RWPE1 (cell line): ENCODE measurements at regions not wholly inside any gene's neighbourhood (a gene's known extent, or its start where the extent isn't known, plus 50 kb on each side); places are given as distances from the start of the nearest gene placed in this dataset.

ENCODE experiments used
- CTCF ChIA-PET: fragments of 350-600 bp; sonication (Branson Sonifier 250); formaldehyde crosslinking; extraction: SDS; loops from one replicate; lab custom pipeline; 2021; lab: Yijun Ruan, JAX
- POLR2A ChIA-PET: fragments of 400-600 bp; formaldehyde crosslinking; extraction: SDS; loops from one replicate; lab custom pipeline; 2020; ENCODE audit warnings: antibody characterized with exemption; ENCODE audit not compliant: low non-redundant PET; lab: Yijun Ruan, JAX
- DNase-seq: peaks from one replicate; pipeline ENCODE4 v3.0.0; 2012; ENCODE audit warnings: low spot score
- H3K27ac ChIP-seq: fragments of 450-650 bp; 2 replicates; pipeline ENCODE4 v1.5.1; 2017
- TF ChIP-seq, protein P1 (sequence below): fragments of 450-650 bp; conservative IDR thresholded peaks from 2 replicates; pipeline ENCODE4 v1.5.1; 2017; ENCODE audit warnings: low read depth, mild to moderate bottlenecking

DNA sequence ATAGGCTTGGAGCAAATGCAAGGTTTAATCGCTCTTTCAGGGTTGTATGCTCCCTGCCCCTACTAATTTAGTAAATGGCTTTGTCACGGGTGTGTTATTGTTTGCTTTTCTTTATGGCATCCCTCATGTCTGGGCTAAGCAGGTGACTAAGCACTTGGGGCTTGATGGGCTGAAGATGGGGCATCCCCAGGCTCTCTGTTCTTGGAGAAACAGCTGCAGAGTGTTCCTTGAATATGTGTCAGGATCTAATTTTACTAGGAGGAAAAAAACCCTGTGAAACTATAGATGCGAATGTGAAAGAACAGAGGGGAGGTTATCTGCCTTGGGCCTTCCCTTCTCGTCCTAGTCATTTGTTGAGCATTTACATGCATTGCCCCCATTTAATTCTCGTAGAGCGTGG lies 94.7 kb upstream of the TAF1B start:
- TF ChIP-seq, protein P1, sequence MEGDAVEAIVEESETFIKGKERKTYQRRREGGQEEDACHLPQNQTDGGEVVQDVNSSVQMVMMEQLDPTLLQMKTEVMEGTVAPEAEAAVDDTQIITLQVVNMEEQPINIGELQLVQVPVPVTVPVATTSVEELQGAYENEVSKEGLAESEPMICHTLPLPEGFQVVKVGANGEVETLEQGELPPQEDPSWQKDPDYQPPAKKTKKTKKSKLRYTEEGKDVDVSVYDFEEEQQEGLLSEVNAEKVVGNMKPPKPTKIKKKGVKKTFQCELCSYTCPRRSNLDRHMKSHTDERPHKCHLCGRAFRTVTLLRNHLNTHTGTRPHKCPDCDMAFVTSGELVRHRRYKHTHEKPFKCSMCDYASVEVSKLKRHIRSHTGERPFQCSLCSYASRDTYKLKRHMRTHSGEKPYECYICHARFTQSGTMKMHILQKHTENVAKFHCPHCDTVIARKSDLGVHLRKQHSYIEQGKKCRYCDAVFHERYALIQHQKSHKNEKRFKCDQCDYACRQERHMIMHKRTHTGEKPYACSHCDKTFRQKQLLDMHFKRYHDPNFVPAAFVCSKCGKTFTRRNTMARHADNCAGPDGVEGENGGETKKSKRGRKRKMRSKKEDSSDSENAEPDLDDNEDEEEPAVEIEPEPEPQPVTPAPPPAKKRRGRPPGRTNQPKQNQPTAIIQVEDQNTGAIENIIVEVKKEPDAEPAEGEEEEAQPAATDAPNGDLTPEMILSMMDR, result no peak
- no peak for DNase-seq
- POLR2A ChIA-PET, result interaction anchor here (0.6 kb wide), 1 partner anchor 115 kb away, joined by 3 read pairs; no protein-coding TSS in a partner anchor
- no peak overlapping the region for H3K27ac ChIP-seq
- CTCF ChIA-PET, result interaction anchor here (1.6 kb wide), 1 partner anchor 22 kb away, joined by 5 read pairs; no protein-coding TSS in a partner anchor

DNA sequence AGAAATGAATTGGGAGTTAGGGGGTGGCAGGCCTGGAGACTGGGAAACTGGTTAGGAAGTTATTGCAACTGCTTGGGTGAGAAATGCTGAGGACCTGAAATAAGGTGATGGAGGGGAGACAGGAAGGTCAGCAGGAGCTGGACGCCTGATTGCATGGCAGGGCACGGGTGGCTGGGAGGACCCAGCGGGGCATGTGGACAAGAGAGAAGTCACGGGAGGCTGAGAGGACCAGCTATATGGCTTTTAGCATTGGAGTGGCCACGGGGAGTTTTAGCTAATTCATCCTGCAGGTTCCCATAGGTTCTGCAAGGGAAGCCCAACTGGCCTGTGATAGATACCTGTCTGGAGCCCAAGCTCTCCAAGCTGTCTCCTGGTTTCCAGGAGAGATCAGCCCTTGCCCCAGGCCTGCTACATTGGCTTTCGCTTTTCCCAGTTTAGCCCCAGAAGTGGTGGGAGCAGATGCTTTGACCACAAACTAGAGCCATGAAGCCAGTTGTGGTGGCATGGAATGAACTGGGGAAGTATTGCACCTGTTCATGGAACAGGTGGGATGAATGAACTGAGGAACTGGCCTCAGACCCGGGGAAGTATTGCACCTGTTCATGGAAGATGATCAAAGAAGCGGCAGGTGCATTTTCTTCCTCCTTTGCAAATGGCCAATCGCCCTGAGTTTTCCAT lies 93.6 kb upstream of the TAF1B start:
- H3K27ac ChIP-seq, result no peak overlapping the region
- POLR2A ChIA-PET, result interaction anchor here (0.6 kb wide), 1 partner anchor 97 kb away, joined by 3 read pairs; no protein-coding TSS in a partner anchor
- TF ChIP-seq, protein P1, result no peak
- CTCF ChIA-PET, result interaction anchor here (0.6 to 1.6 kb wide), 3 partner anchors 21 to 765 kb away, joined by 3 to 5 read pairs (median 3); no protein-coding TSS in a partner anchor
- no peak for DNase-seq

DNA sequence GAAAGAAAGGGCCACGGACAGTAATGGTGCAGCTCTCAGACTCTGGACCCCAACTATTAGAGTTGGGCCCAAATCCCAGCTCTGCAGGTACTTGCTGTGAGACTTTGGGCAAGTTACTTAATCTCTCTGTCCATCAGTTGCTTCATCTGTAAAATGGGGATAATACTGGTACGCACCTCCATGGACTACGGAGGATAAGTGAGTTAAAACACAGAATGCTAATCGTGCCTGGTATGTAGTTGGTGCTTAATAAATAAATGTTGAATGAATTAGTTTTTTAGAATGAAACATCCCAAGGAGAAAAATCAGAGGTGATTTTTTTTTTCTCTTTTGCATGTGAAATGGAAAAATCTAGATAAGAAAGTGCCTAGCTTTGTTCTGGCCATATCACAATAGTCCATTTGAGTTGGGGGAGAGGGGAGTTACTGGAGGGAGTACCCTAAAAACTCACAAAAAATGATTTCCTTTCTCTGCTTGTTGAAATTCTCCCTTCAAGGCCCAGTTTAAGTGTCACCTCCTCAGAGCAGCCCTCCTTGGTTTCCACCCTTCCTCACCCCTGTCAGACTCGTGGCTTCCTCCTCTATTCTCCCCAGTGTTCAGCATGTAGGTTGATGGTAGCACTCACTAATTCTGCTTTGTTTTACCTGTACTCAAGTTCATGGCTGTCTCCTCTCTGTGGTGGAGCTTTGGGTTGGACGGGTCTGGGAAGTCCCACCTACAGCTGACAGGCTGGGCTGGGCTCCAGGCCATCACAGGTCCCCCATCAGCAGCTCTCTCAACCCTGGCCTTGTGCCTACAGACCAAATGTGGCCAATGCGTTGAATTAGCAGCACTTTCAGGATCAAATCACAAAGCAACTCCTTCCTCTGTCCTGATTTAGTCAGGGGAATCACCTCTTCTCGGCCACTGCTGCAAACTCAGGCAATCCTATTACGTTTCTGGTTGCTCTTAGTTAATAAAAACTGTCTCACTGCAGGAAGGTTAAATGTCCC lies 92.8 kb upstream of the TAF1B start:
- TF ChIP-seq, protein P1, result no peak

DNA sequence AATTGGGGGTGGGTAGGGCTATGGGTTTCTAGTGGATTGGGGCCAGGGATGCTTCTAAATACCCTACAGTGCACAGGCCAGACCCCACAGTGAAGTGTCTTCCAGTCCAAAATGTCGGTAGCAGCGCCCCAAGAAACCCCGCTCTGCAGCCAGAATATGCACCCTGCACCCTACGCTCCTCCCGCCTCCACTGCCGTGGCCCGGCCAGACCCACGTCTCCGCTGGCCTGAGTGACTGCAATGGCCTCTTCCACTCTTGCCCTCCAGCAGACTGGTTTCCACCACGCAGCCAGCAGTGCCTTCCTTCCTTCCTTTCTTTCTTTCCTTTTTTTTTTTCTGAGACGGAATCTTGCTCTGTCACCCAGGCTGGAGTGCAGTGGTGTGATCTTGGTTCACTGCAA lies 91.4 kb upstream of the TAF1B start:
- TF ChIP-seq, protein P1, result no peak
- POLR2A ChIA-PET, result interaction anchor here (0.6 to 1.7 kb wide), 2 partner anchors 121 to 179 kb away, joined by 3 to 6 read pairs; partner anchors contain the start of gene YWHAQ
- DNase-seq, result no peak
- H3K27ac ChIP-seq, result peak overlapping the region; percentile 99
- CTCF ChIA-PET, result interaction anchor here (0.6 kb wide), 1 partner anchor 48 kb away, joined by 4 read pairs; no protein-coding TSS in a partner anchor

More for the DNA sequence above, 92.8 kb upstream of the TAF1B start:
- ChIA-PET CTCF (interaction anchor here (0.7 to 1.6 kb wide), 2 partner anchors 20 kb away, joined by 3 to 5 read pairs; no protein-coding TSS in a partner anchor), POLR2A (no interaction called here)
- DNase-seq, result no peak
- H3K27ac ChIP-seq, result peak overlapping the region; percentile 99

DNA sequence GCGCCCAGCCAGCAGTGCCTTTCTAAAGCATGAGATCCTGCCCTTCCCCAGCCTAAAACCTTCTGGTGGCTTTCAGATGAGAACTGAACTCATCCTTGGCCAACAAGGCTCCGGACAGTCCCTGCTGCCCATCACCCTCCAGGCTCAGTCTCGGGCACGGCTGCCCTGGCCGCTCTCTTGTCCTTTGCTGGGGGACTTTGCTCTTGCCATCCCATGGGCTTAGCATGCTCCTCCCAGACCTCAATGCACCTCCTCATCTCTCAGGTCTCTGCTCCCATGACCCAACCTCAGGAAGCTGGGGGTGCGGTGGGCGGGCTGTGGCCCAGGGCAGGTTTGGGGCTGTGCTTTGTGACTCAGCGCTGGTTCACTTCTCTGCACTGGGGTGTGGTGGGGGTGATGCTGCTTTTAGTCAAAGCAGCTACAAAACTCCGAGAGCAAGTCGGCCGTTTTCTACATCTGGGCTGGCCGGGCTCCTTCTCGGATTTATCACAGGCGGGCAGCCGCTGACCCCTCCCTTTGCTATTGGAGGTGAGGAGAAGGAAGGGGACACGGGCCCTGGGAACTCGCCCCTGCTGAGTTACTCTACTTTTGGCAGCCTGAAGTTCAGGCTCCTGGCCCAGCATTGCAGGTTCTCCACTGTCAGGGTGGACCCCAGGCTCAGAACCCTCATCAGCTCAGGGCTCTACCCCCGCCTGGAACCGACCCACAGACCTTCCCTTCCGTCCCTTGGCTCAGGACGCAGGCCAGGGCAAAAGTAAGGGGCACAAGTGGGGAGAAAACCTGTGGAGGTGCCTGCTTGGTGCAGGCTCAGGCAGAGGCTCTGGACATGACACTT lies 90.6 kb upstream of the TAF1B start:
- TF ChIP-seq, protein P1, result no peak
- CTCF ChIA-PET, result interaction anchor here (0.5 to 3.3 kb wide), 4 partner anchors 17 to 50 kb away, joined by 3 to 23 read pairs (median 6); no protein-coding TSS in a partner anchor
- POLR2A ChIA-PET, result interaction anchor here (0.6 to 1.7 kb wide), 5 partner anchors 17 to 123 kb away, joined by 3 to 9 read pairs (median 4); partner anchors contain the start of gene YWHAQ
- DNase-seq, result peak; percentile 97
- H3K27ac ChIP-seq, result peak overlapping the region; percentile 99
